ENCODE measurements at regions not wholly inside any gene's neighbourhood (a gene's known extent, or its start where the extent isn't known, plus 50 kb on each side); places are given as distances from the start of the nearest gene placed in this dataset.

GRCh38 chr4:13922873-13923645 lies 295.5 kb upstream of the BOD1L1 start:
- TF ChIP-seq CTCF (IDR thresholded peaks at IDR 0.05) (no peak), POLR2AphosphoS5 (IDR thresholded peaks at IDR 0.05) (no peak), POLR2A (IDR thresholded peaks at IDR 0.05) (no peak)
